IMR-90 (cell line): ENCODE measurements at regions not wholly inside any gene's neighbourhood (a gene's known extent, or its start where the extent isn't known, plus 50 kb on each side); places are given as distances from the start of the nearest gene placed in this dataset.

Source experiments
- ATAC-seq: fragments of 200-7000 bp; cut with Tn5 transposase; 2 replicates; pipeline ENCODE4 v1.9.1; 2020; ENCODE audit warnings: low read depth, mild to moderate bottlenecking, moderate library complexity
- BruUV-seq: library from RNA; stranded (reverse); fragments of 400-500 nt; replicated peaks from 2 replicates; lab custom pipeline; 2021; lab: Mats Ljungman, UMichigan
- CTCF ChIA-PET: fragments of 300-600 bp; formaldehyde crosslinking; extraction: SDS; loops from one replicate; lab custom pipeline; 2021; ENCODE audit warnings: antibody characterized with exemption; lab: Yijun Ruan, JAX
- POLR2A ChIA-PET: fragments of 300-600 bp; sonication (Branson Sonifier 250); formaldehyde crosslinking; loops from one replicate; lab custom pipeline; 2022; ENCODE audit warnings: antibody characterized with exemption; ENCODE audit not compliant: unreplicated experiment; lab: Charles Lee
- DNase-seq: peaks from one replicate; pipeline ENCODE4 v3.0.0; 2013
- H2AFZ ChIP-seq: replicated peaks from 2 replicates; pipeline ENCODE3; 2013; ENCODE audit warnings: low read length, mild to moderate bottlenecking; ENCODE audit not compliant: poor library complexity
- H2AK5ac ChIP-seq: 2 replicates; pipeline ENCODE4 v1.6.1; 2013; ENCODE audit warnings: low read depth, low read length, inconsistent platforms
- H2AK9ac ChIP-seq: replicated peaks from 2 replicates; pipeline ENCODE3; 2013; ENCODE audit warnings: mild to moderate bottlenecking, low read depth, low read length, moderate library complexity; ENCODE audit not compliant: poor library complexity
- H2BK120ac ChIP-seq: 2 replicates; pipeline ENCODE4 v1.6.1; 2013; ENCODE audit warnings: low read depth, low read length, inconsistent platforms
- H2BK15ac ChIP-seq: 3 replicates; pipeline ENCODE4 v1.6.1; 2013; ENCODE audit warnings: low read depth, low read length, inconsistent platforms
- H2BK20ac ChIP-seq: 2 replicates; pipeline ENCODE4 v1.6.1; 2013; ENCODE audit warnings: low read depth, mild to moderate bottlenecking, inconsistent platforms, low read length, moderate library complexity
- H2BK5ac ChIP-seq: 2 replicates; pipeline ENCODE4 v1.6.1; 2013; ENCODE audit warnings: mild to moderate bottlenecking, low read depth, low read length, inconsistent platforms; ENCODE audit not compliant: poor library complexity, severe bottlenecking
- H3K14ac ChIP-seq: replicated peaks from 2 replicates; pipeline ENCODE4 v1.6.1; 2013; ENCODE audit warnings: low read depth, low read length, inconsistent platforms
- H3K18ac ChIP-seq: 2 replicates; pipeline ENCODE4 v1.6.1; 2013; ENCODE audit warnings: low read depth, low read length, control low read depth
- H3K23ac ChIP-seq: 2 replicates; pipeline ENCODE4 v1.6.1; 2013; ENCODE audit warnings: low read depth, low read length, inconsistent platforms
- H3K27ac ChIP-seq: 2 replicates; pipeline ENCODE4 v1.5.1; 2013; ENCODE audit warnings: mild to moderate bottlenecking, control low read depth, low read length; ENCODE audit not compliant: insufficient read depth
- H3K27me3 ChIP-seq: 2 replicates; pipeline ENCODE4 v1.6.1; 2013; ENCODE audit warnings: low read length; ENCODE audit not compliant: control insufficient read depth, insufficient read depth
- H3K36me3 ChIP-seq: 2 replicates; pipeline ENCODE4 v1.6.1; 2013; ENCODE audit warnings: low read length, mixed read lengths; ENCODE audit not compliant: control insufficient read depth, insufficient read depth
- H3K4ac ChIP-seq: 2 replicates; pipeline ENCODE4 v1.6.1; 2013; ENCODE audit warnings: low read depth, low read length, inconsistent platforms
- H3K4me1 ChIP-seq: 2 replicates; pipeline ENCODE4 v1.6.1; 2013; ENCODE audit warnings: low read length, mixed read lengths; ENCODE audit not compliant: control insufficient read depth, insufficient read depth
- H3K4me2 ChIP-seq: 2 replicates; pipeline ENCODE4 v1.6.1; 2013; ENCODE audit warnings: low read depth, mild to moderate bottlenecking, control low read depth, low read length, moderate library complexity
- H3K4me3 ChIP-seq: 2 replicates; pipeline ENCODE4 v1.5.1; 2013; ENCODE audit warnings: low read depth, mild to moderate bottlenecking, control low read depth, low read length, moderate library complexity; ENCODE audit not compliant: insufficient read depth
- H3K56ac ChIP-seq: 2 replicates; pipeline ENCODE4 v1.6.1; 2013; ENCODE audit warnings: low read length, inconsistent platforms; ENCODE audit not compliant: insufficient read depth; ENCODE audit errors: extremely low read depth
- H3K79me1 ChIP-seq, 2 experiments: 2 replicates each; pipeline ENCODE4 v1.6.1; 2013; ENCODE audit warnings: low read length in 2 of 2, inconsistent platforms in 1 of 2, low read depth in 1 of 2
- H3K9ac ChIP-seq: 2 replicates; pipeline ENCODE4 v1.6.1; 2013; ENCODE audit warnings: low read depth, low read length, control low read depth
- H3K9me1 ChIP-seq: 2 replicates; pipeline ENCODE4 v1.6.1; 2013; ENCODE audit warnings: low read length, inconsistent platforms; ENCODE audit not compliant: insufficient read depth
- H3K9me3 ChIP-seq: 2 replicates; pipeline ENCODE4 v1.6.1; 2013; ENCODE audit warnings: low read length; ENCODE audit not compliant: control insufficient read depth, insufficient read depth
- H4K20me1 ChIP-seq: 2 replicates; pipeline ENCODE4 v1.6.1; 2013; ENCODE audit warnings: low read length, inconsistent platforms; ENCODE audit not compliant: insufficient read depth
- H4K5ac ChIP-seq: 2 replicates; pipeline ENCODE4 v1.6.1; 2013; ENCODE audit warnings: mild to moderate bottlenecking, low read depth, low read length, control low read depth
- H4K8ac ChIP-seq, 2 experiments: 2 replicates each; pipeline ENCODE4 v1.6.1; 2013; ENCODE audit warnings: low read depth in 2 of 2, low read length in 2 of 2, control low read depth in 1 of 2, inconsistent platforms in 1 of 2
- H4K91ac ChIP-seq: 2 replicates; pipeline ENCODE4 v1.6.1; 2013; ENCODE audit warnings: low read depth, low read length, inconsistent platforms; ENCODE audit not compliant: insufficient read depth
- BHLHE40 ChIP-seq: fragments of 150-350 bp; IDR thresholded peaks from 2 replicates; pipeline ENCODE4 v1.6.1; 2016; ENCODE audit warnings: mild to moderate bottlenecking, low read depth, low read length
- CEBPB ChIP-seq: IDR thresholded peaks from 2 replicates; pipeline ENCODE4 v1.6.1; 2012; ENCODE audit warnings: low read depth, low read length, improper control_type of control experiment
- CHD1 ChIP-seq: IDR thresholded peaks from 2 replicates; pipeline ENCODE4 v1.6.1; 2012; ENCODE audit warnings: low read depth, low read length, improper control_type of control experiment
- CTCF ChIP-seq: conservative IDR thresholded peaks from 2 replicates; pipeline ENCODE4 v1.5.1; 2012; ENCODE audit warnings: mild to moderate bottlenecking, low read depth, low read length, improper control_type of control experiment
- ELK1 ChIP-seq: fragments of 150-350 bp; IDR thresholded peaks from 2 replicates; pipeline ENCODE4 v1.6.1; 2016; ENCODE audit warnings: low read depth, mild to moderate bottlenecking, low read length, moderate library complexity, borderline replicate concordance
- MAZ ChIP-seq: IDR thresholded peaks from 2 replicates; pipeline ENCODE4 v1.6.1; 2012; ENCODE audit warnings: low read depth, mild to moderate bottlenecking, low read length, improper control_type of control experiment, moderate library complexity, borderline replicate concordance
- MXI1 ChIP-seq: IDR thresholded peaks from 2 replicates; pipeline ENCODE4 v1.6.1; 2012; ENCODE audit warnings: low read depth, mild to moderate bottlenecking, low read length, moderate library complexity, borderline replicate concordance
- NFE2L2 ChIP-seq: fragments of 150-350 bp; IDR thresholded peaks from 2 replicates; pipeline ENCODE4 v1.6.1; 2016; ENCODE audit warnings: low read depth, mild to moderate bottlenecking, low read length
- POLR2A ChIP-seq: IDR thresholded peaks from 2 replicates; pipeline ENCODE4 v1.6.1; 2012; ENCODE audit warnings: mild to moderate bottlenecking, low read depth, low read length
- RAD21 ChIP-seq: IDR thresholded peaks from 2 replicates; pipeline ENCODE4 v1.6.1; 2012; ENCODE audit warnings: low read length, improper control_type of control experiment
- RCOR1 ChIP-seq: IDR thresholded peaks from 2 replicates; pipeline ENCODE4 v1.6.1; 2012; ENCODE audit warnings: mild to moderate bottlenecking, low read length, improper control_type of control experiment; ENCODE audit not compliant: insufficient replicate concordance
- RFX5 ChIP-seq: IDR thresholded peaks from 2 replicates; pipeline ENCODE4 v1.8.0; 2012; ENCODE audit warnings: low read depth, mild to moderate bottlenecking, low read length, moderate library complexity
- SMC3 ChIP-seq: fragments of 150-350 bp; IDR thresholded peaks from 2 replicates; pipeline ENCODE4 v1.6.1; 2016; ENCODE audit warnings: low read depth, mild to moderate bottlenecking, antibody characterized with exemption, low read length, moderate library complexity
- USF2 ChIP-seq: fragments of 150-350 bp; IDR thresholded peaks from 2 replicates; pipeline ENCODE4 v1.6.1; 2017; ENCODE audit warnings: mild to moderate bottlenecking, antibody characterized with exemption, low read length, low read depth
- WGBS, 2 experiments: methylation state at CpG; one replicate each; pipeline versions ENCODE4 v1.1.5 to v1.1.7; 2013; ENCODE audit warnings: missing lambda C conversion rate in 2 of 2; ENCODE audit not compliant: insufficient read length in 1 of 2; ENCODE audit errors: extremely low coverage in 2 of 2; 5-methylcytosine and 5-hydroxymethylcytosine counted together
- dilution Hi-C: fragments of 300-500 bp; cut with HindIII; formaldehyde crosslinking; loops from one replicate; pipeline ENCODE4 v1.14.3; 2018; ENCODE audit warnings: low sequenced_read_pairs; ENCODE audit not compliant: unreplicated experiment
- in situ Hi-C: fragments of 300-500 bp; cut with MboI; formaldehyde crosslinking; loops from 3 replicates; pipeline ENCODE4 v1.14.3; 2019; ENCODE audit warnings: low sequenced_read_pairs, inconsistent platforms, mixed read lengths
- intact Hi-C: fragments of 100-400 bp; cut with micrococcal nuclease; formaldehyde crosslinking; loops from 2 replicates; pipeline ENCODE4 v1.10.0; 2022

- CTCF ChIA-PET, result interaction anchor here (0.9 kb wide), 1 partner anchor 63 kb away, joined by 3 read pairs; no protein-coding TSS in a partner anchor
- no peak for TF ChIP-seq SMC3
- no peak for TF ChIP-seq ELK1
- TF ChIP-seq RFX5, result no peak
- TF ChIP-seq USF2, result no peak
- TF ChIP-seq CHD1, result no peak
- TF ChIP-seq MAZ, result no peak
- no peak for TF ChIP-seq RAD21
- TF ChIP-seq MXI1, result no peak
- no peak for TF ChIP-seq CTCF
- TF ChIP-seq RCOR1, result no peak
- TF ChIP-seq POLR2A, result no peak
- TF ChIP-seq NFE2L2, result no peak
- TF ChIP-seq BHLHE40, result no peak
- no peak for TF ChIP-seq CEBPB
Measured at GRCh38 chr2:8170552-8171327, 511.1 kb upstream of the ID2 start.

More at GRCh38 chr2:8170552-8171327, 511.1 kb upstream of the ID2 start:
- Histone ChIP-seq H3K9me3 (no peaks in the 10 kb centered on the region), H3K23ac (peak overlapping the region; percentile 38; the same call in 1 of the 2 replicates), H3K9ac (no peak overlapping the region), H3K4ac (peak overlapping the region; percentile 52), H3K36me3 (no peaks in the 10 kb centered on the region), H3K79me1 (no peaks in the 10 kb centered on the region), H3K4me2 (no peak overlapping the region), H3K27ac (no peak overlapping the region), H4K20me1 (no peaks in the 10 kb centered on the region), H3K4me3 (no peak overlapping the region), H2AK5ac (peak overlapping the region; percentile 61), H2BK5ac (no peak overlapping the region), H2BK20ac (peak overlapping the region; percentile 93), H4K91ac (peak overlapping the region; percentile 50), H3K18ac (peak overlapping the region; percentile 11; the same call in 1 of the 2 replicates), H4K5ac (peak overlapping the region; percentile 4; the same call in 1 of the 2 replicates), H2AFZ (peak overlapping the region; percentile 59), H3K27me3 (no peaks in the 10 kb centered on the region), H3K9me1 (peaks cover 7% of the 10 kb centered on the region; the same call in 1 of the 2 replicates), H3K4me1 (peaks cover 13% of the 10 kb centered on the region), H4K8ac (peak overlapping the region; percentile 20 to 74; a peak in 3 of 4 replicates), H3K14ac (peak overlapping the region; percentile 67), H2BK15ac (peak overlapping the region; percentile 83), H2BK120ac (peak overlapping the region; percentile 93), H3K56ac (no peak overlapping the region), H2AK9ac (no peak overlapping the region)
- no TSS peak for BruUV-seq
- DNase-seq (no peak), ATAC-seq (no peak)
- intact Hi-C loops, result no loop called here
- POLR2A ChIA-PET, result no interaction called here
- dilution Hi-C loops, result no loop called here
- WGBS, 2 experiments, result 85% methylated on average over 2 of the region's 7 CpGs; no CpG with 5 or more reads in 1 of the 2 experiments
- in situ Hi-C loops, result loop anchor here (25.0 kb wide), 1 partner anchor 517 kb away; the partner anchor contains the start of gene ID2
